Kidney (tissue), 13 donors: ENCODE measurements at regions not wholly inside any gene's neighbourhood (a gene's known extent, or its start where the extent isn't known, plus 50 kb on each side); places are given as distances from the start of the nearest gene placed in this dataset.
"Not testable (repeated sequence)": the region's sequence is repeated elsewhere in the genome, so short reads cannot be mapped to it uniquely, and the experiment has no call there.

Source experiments
- DNase-seq, 5 donors: peaks; one replicate each; pipeline ENCODE4 v3.0.0-alpha.2; 2013 to 2020
- FAIRE-seq: peaks from 2 replicates; lab custom pipeline; 2012; peaks lifted over from hg19 to GRCh38; lab: Jason Lieb, UNC
- H3K27ac ChIP-seq, 2 donors: one replicate each; pipeline ENCODE4 v1.7.0; 2013; ENCODE audit warnings: low read depth in 2 of 2, low read length in 2 of 2, inconsistent platforms in 1 of 2
- H3K27me3 ChIP-seq: one replicate; pipeline ENCODE4 v1.7.1; 2013; ENCODE audit warnings: low read length, inconsistent platforms; ENCODE audit not compliant: control insufficient read depth, insufficient read depth
- H3K36me3 ChIP-seq, 3 donors: one replicate each; pipeline versions ENCODE4 v1.7.0 to v1.7.1; 2013; ENCODE audit warnings: low read length in 3 of 3, control low read depth in 1 of 3, inconsistent platforms in 1 of 3; ENCODE audit not compliant: insufficient read depth in 3 of 3, control insufficient read depth in 2 of 3
- H3K4me1 ChIP-seq, 3 donors: one replicate each; pipeline versions ENCODE4 v1.7.0 to v1.7.1; 2013; ENCODE audit warnings: low read length in 3 of 3, inconsistent platforms in 1 of 3, low read depth in 1 of 3; ENCODE audit not compliant: control insufficient read depth in 2 of 3, insufficient read depth in 2 of 3
- H3K4me3 ChIP-seq, 3 donors: one replicate each; pipeline versions ENCODE4 v1.7.0 to v1.8.1; 2013; ENCODE audit warnings: low read length in 3 of 3, control low read depth in 1 of 3, inconsistent platforms in 1 of 3
- H3K9ac ChIP-seq, 3 donors: one replicate each; pipeline versions ENCODE4 v1.7.0 to v1.7.1; 2013; ENCODE audit warnings: low read length in 3 of 3, control low read depth in 1 of 3, inconsistent platforms in 1 of 3
- H3K9me3 ChIP-seq, 3 donors: one replicate each; pipeline versions ENCODE4 v1.7.0 to v1.7.1; 2013; ENCODE audit warnings: low read length in 3 of 3, control low read depth in 1 of 3, inconsistent platforms in 1 of 3; ENCODE audit not compliant: control insufficient read depth in 2 of 3, insufficient read depth in 1 of 3
- intact Hi-C: fragments of 100-400 bp; cut with DNase I; formaldehyde crosslinking; loops from one replicate; pipeline ENCODE4 v1.11.1; 2022
- TF ChIP-seq, protein P1 (sequence below): IDR thresholded peaks from 3 replicates; pipeline ENCODE4 v1.5.1; 2012; ENCODE audit warnings: mild to moderate bottlenecking, moderate library complexity, borderline replicate concordance; ENCODE audit not compliant: insufficient read depth; ENCODE audit errors: extremely low read depth
- donor health status: control.
- donor health status: control.
- donor health status: control.
- donor health status: control.
- donor health status: control.
- donor health status: DM: yes; HTN: yes; CAD: no.
- donor health status: Normal renal cell carcinoma (clear cell type).

DNA sequence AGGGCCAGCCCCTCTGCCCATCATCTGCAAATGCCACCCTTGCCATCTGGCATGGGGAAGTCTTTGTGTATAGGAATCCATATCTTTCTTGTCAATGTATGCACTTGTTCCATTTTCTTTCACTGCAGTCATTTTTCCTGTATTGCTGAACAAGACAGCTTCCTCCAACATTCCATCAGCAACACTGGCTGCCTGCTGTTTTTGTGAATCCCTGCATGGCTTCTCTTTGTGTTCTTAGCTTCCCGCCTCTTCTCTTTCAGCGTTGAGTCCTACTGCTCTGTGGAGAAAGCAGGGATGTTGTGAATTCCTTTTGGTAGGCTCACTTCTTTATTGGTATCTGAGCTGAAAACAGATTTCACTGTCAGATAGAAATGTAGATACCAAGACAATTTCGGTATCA is 150.0 kb downstream of the LPIN1 start:
- Histone ChIP-seq H3K27me3 (no peaks in the 10 kb centered on the region), H3K9ac (no peak overlapping the region), H3K9me3 (no peaks in the 10 kb centered on the region), H3K4me3 (no peak overlapping the region), H3K27ac (no peak overlapping the region), H3K36me3 (no peaks in the 10 kb centered on the region), H3K4me1 (no peaks in the 10 kb centered on the region)
- TF ChIP-seq, protein P1, sequence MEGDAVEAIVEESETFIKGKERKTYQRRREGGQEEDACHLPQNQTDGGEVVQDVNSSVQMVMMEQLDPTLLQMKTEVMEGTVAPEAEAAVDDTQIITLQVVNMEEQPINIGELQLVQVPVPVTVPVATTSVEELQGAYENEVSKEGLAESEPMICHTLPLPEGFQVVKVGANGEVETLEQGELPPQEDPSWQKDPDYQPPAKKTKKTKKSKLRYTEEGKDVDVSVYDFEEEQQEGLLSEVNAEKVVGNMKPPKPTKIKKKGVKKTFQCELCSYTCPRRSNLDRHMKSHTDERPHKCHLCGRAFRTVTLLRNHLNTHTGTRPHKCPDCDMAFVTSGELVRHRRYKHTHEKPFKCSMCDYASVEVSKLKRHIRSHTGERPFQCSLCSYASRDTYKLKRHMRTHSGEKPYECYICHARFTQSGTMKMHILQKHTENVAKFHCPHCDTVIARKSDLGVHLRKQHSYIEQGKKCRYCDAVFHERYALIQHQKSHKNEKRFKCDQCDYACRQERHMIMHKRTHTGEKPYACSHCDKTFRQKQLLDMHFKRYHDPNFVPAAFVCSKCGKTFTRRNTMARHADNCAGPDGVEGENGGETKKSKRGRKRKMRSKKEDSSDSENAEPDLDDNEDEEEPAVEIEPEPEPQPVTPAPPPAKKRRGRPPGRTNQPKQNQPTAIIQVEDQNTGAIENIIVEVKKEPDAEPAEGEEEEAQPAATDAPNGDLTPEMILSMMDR, result no peak
- DNase-seq (no peak), FAIRE-seq (no peak)
- intact Hi-C loops, result no loop called here

DNA sequence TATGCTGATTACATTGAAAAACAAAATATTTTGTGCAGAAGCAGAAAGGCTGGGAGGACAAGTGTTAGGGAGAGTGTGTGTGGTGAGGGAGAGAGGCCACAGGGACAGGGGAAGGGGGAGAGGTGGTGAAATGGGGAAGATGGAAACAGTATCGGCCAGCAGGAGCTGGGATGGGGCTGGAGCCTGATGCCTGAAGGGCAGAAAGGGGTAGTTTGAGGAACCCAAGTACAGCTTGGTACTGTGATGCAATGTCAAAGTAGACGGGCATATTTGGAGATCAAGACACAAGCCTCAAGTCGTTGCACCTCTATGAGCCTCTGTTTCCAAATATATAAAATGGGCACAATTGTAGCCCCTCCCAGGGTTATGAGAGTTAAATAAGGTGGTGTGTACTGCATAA is 152.1 kb downstream of the LPIN1 start:
- DNase-seq (no peak), FAIRE-seq (no peak)
- no peak overlapping the region for H3K27ac ChIP-seq
- no peak overlapping the region for H3K4me3 ChIP-seq
- H3K27me3 ChIP-seq, result no peaks in the 10 kb centered on the region
- H3K9me3 ChIP-seq, result no peaks in the 10 kb centered on the region
- TF ChIP-seq, protein P1, result no peak
- no peaks in the 10 kb centered on the region for H3K36me3 ChIP-seq
- H3K9ac ChIP-seq, result no peak overlapping the region
- no peaks in the 10 kb centered on the region for H3K4me1 ChIP-seq
- intact Hi-C loops, result no loop called here

DNA sequence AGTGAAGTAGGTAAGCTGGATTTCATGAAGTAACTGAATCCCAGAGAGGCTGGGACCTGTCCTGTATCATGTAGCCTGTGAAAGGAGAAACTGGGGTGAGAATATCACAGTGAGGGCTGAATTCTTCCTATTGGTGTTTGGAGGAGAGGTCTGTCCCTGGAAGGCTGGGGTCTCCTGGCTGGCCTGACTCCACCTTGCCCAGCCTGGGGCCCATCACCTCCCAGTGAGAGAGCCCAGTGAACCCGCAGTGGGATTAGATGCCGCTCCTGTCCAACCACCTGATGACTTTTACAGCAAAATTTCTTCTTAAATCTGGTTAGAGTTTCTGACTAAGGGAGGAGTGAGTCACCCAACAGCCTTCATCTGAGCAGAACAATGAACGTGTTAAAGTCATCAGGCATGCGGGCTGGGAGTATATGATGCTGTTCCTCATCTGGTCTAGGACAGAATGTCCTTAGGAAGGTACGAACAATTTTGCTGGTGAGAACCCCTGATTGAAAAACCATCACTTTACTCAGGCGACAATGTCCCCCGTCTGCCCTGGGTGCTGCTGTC is 152.9 kb downstream of the LPIN1 start:
- Histone ChIP-seq H3K4me3 (no peak overlapping the region), H3K9me3 (no peaks in the 10 kb centered on the region), H3K27me3 (no peaks in the 10 kb centered on the region), H3K27ac (no peak overlapping the region), H3K9ac (no peak overlapping the region), H3K36me3 (no peaks in the 10 kb centered on the region), H3K4me1 (no peaks in the 10 kb centered on the region)
- FAIRE-seq (no peak), DNase-seq (no peak)
- TF ChIP-seq, protein P1, result no peak
- intact Hi-C loops, result no loop called here

DNA sequence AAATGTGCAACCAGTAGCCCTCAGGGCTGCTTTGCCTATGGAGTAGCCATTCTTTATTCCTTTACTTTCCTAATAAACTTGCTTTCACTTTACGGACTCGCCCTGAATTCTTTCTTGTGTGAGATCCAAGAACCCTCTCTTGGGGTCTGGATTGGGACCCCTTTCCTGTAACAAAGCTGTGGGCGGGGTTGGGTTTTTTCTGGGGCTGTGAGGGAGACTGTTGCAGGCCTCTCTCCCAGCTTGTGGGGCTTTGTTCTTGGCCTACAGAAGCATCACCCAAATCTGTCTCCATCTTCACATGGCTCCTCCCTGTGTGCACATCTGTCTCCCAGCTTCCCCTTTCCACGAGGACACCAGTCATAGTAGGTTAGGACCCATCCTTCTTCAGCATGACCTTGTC is 154.5 kb downstream of the LPIN1 start:
- H3K9me3 ChIP-seq, DNase-seq, FAIRE-seq, H3K27me3 ChIP-seq, intact Hi-C loops, H3K4me1 ChIP-seq, H3K36me3 ChIP-seq, H3K9ac ChIP-seq, H3K27ac ChIP-seq, H3K4me3 ChIP-seq: not testable (repeated sequence)
